Fibroblast of skin of left biceps (primary cell): ENCODE measurements at regions not wholly inside any gene's neighbourhood (a gene's known extent, or its start where the extent isn't known, plus 50 kb on each side); places are given as distances from the start of the nearest gene placed in this dataset.
"Not testable (repeated sequence)": the region's sequence is repeated elsewhere in the genome, so short reads cannot be mapped to it uniquely, and the experiment has no call there.

Source experiments
- DNase-seq, 2 experiments: peaks; one replicate each; pipeline ENCODE4 v3.0.0-alpha.2; 2013; ENCODE audit warnings: low read depth in 2 of 2

GRCh38 chr20:40278673-40279072, 410.4 kb downstream of the MAFB start:
- DNase-seq = no peak

DNA sequence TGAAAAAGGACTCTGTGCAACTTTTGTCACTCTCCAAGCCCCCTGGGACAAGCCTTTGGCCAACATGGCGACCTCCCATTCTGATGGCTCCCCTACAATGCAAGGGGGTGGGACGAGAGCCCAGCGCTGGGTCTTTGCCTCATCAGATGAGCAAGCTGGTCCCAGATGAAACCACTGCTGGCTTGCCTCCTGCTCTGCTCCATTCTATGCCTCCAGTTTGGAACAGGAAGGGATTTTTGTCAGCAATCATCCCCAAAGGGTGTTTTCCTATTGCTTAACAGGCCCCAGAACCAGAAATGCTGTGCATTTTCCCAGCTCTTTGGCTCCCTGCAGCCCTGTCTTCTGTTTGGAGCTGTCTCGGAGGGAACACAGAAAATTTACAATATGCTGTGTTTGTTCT, 412.7 kb downstream of the MAFB start:
- DNase-seq = no peak

DNA sequence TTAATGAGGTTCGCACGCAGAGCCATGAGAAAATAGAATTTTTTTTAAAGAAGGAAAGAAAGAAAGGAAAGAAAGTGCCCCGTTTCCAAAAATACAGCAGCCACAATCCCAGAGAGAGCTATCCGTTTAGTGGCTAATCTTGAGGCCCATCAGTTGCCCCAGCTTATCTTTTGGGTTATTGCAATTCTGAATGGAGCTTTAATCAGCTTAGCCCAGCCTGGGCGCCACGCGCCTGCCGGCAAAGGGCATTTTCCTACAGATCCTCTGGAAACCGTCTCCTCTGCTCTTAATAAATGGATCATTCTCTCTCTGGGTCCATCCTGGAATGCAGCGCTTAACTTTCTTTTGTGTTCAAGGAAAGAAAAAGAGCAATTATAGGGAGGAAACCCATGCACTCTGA, 413.3 kb downstream of the MAFB start:
- no peak for DNase-seq

- no peak for DNase-seq
Observed at GRCh38 chr20:40274912-40275533, 414.0 kb downstream of the MAFB start.

- not testable (repeated sequence) for DNase-seq
Observed at GRCh38 chr20:40269274-40269673, 419.8 kb downstream of the MAFB start.

- DNase-seq = no peak
Observed at GRCh38 chr20:40268321-40269075, 420.5 kb downstream of the MAFB start.

DNA sequence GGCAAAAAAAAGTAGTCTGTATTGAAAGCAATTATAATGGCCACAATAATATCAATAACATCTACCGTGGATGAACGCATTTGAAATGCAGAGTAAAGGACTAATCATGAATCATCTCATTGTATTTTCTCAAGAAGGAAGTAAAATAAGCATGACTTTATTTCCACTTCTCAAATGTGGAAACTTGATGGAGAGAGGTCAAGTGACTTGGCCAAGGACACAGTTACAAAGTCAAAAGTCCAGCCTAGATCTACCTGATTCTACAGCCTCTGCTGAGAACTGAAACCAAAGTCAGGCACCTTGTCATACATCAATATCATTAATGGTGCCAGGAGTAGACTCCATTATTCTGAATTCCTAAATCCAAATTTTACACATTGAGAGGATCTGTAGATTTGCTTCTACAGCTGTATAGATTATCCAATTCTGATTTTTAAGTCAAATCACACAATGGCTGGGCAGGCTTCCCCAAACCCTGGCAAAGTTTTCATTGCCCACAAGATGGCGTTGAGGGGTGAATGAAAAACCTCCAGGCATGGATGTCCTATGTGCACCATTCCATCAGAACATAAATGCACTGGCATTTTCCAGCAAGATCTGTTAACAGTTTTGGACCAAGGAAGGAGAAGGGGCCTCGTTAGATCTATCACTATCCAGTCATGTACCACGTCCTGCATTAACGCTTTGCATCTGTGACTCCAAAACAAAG, 423.1 kb downstream of the MAFB start:
- DNase-seq = peak in 1 of 2 experiments; percentile 17

GRCh38 chr20:40262219-40262618, 426.8 kb downstream of the MAFB start:
- no peak for DNase-seq

DNA sequence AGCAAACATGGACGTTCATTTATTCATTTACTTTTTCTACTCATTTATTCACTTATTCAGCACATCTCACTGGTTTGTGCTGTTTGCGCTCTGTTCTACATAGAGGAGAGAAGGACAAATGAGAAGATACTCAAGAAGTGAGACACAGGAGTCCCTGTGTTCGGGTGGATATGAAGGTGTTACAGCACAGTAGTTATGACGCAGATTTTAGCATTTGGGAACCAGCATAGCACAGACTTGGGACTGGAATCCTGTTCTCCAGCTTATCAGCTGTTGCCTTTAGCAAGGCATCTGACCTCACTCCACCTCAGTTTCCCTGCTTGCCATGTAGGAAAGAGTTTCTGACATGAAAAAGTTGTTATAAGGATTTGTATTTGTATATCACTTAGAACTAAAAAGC, 430.1 kb downstream of the MAFB start:
- DNase-seq = no peak

DNA sequence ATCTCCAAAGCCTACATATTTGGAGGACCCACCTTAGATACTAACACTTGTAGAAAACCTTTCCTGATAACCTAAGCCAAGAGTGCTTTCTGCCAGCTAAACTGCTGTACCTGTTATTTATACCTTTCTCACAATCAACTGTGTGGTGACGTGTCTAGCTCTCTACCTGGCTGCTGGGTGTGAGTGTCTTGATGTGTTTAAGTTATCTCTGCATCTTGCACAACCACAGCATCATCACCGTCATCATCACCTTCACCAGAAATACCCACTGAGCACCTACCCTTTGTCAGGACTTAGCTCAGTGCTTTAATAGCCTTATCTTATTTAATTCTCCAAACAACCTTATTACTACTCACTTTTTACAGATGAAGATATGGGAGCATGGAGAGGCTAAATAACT, 431.3 kb downstream of the MAFB start:
- no peak for DNase-seq

- DNase-seq = peak in 1 of 2 experiments; percentile 27
Observed at GRCh38 chr20:40255365-40255764, 433.7 kb downstream of the MAFB start.

DNA sequence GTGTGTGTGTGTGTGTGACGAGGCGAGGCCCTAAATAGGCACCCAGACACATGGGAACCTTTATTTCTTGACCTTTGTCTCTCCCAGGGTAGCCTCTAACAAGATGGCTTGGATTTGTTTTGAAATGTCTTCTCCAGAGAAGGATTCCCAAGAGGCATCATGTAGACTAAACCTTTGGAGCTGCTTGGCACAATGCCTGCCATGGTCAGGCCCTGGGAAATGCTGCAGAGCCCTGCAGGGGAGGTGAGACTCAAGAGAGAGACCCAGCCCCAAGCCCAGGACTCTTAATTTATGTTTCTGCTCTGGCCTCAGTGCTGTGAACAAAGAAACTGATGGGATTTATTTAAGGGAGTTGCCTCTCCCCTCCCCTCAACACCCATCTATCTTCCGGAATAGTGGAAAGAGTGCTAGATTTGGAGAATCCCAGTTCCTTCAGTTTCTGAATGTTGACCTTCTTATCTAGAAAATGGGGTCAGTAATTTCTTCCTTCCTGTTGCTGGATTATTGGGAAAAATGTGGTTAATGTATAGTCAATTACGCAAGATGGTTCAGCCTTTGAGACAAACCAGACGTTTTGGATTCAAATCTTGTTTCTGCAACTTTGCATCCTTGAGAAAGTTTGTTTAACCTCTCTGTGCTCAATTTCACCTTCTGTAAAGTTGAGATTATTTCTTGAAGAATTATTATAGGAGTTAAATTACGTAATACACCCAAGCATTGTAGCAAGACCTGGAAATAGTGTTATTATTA, 434.8 kb downstream of the MAFB start:
- no peak for DNase-seq

- no peak for DNase-seq
Observed at GRCh38 chr20:40251284-40251932, 437.6 kb downstream of the MAFB start.

GRCh38 chr20:40249805-40250204, 439.2 kb downstream of the MAFB start:
- no peak for DNase-seq

GRCh38 chr20:40245829-40246228, 443.2 kb downstream of the MAFB start:
- no peak for DNase-seq

- no peak for DNase-seq
Observed at GRCh38 chr20:40244286-40244685, 444.8 kb downstream of the MAFB start.

DNA sequence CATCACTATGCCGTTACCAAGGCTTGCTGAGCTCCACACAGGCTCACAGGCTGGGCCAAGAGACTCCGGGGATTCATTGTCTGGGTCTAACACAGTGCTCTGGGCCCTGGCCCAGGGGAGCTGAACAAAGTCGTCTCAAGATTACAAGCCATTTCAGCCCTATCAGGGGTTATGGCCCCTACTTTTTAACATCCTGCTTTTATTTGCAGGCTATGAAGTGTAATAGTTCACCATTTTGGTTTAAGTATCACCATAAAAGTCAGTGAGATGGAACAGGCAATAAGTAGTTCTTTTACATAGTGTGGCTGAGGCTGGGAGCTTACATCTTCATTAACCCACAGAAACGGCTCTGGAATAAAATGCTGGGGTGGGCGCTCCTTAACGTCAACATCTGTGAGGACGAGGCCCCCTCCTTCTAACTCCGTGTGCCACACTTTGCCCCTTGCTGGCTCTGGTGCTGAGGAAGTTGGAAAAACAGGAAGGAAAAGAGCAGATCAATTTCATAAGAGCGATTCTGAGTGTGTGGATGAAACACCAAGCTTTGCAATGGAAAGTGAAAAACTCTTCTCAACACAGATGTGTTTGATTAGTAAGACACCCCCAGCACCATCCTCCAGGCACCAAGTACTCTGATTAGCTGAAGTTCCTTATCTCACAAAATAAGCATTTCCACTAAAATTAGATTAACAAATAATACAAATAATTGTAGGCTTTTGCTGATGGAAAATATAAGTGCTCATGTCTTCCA, 447.3 kb downstream of the MAFB start:
- no peak for DNase-seq

GRCh38 chr20:40238511-40238910, 450.5 kb downstream of the MAFB start:
- no peak for DNase-seq

DNA sequence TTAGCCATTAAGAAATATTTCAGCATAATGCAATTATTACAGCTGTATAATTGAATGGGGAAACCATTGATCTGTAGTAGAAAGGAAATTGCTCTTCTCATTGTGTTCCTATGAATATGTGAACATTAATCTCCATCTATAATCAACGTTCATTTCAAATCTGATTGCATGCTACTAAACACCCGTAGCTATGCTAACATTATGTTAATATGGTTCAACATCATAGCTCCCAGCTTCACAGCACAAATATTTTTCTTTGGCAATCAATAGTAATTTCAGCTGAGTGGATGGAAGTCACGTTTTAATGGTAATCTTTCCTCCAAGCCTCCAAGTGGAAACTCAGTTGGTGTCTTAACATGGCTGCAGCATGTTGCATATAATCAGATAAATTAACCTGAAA, 454.4 kb downstream of the MAFB start:
- DNase-seq = no peak

- no peak for DNase-seq
Observed at GRCh38 chr20:40233406-40233805, 455.6 kb downstream of the MAFB start.

DNA sequence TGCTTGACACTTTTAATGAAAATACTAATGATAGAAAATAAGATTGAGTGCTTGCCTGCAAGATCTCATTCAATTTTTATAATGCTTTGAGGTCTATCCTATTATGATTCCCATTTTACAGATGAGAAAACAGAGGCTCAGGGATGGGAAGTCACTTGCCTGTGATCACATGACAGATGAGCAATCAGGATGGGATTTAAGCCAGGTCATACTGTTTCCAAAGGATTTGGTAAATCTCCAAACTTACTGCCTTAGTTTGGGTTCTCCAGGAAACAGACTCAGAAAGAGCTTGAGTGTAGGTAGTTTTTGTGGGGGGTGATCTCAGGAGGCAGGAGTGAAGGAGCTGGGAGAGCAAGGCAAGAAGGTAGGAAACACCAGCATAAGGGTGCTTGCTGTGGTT, 456.3 kb downstream of the MAFB start:
- no peak for DNase-seq
